ENCODE measurements at regions not wholly inside any gene's neighbourhood (a gene's known extent, or its start where the extent isn't known, plus 50 kb on each side); places are given as distances from the start of the nearest gene placed in this dataset.

- intact Hi-C loops (cut with DNase I) = no loop called here
- no peak for DNase-seq (ENCODE audit: missing footprints)
- no peak for ATAC-seq
Observed at GRCh38 chr10:109450702-109451101, 472.6 kb downstream of the XPNPEP1 start.

GRCh38 chr10:109433434-109433833 is 489.9 kb downstream of the XPNPEP1 start:
- intact Hi-C loops (cut with DNase I) = no loop called here
- ATAC-seq (no peak), DNase-seq (ENCODE audit: missing footprints) (no peak)

- intact Hi-C loops (cut with DNase I) = no loop called here
- DNase-seq (ENCODE audit: missing footprints) (no peak), ATAC-seq (no peak)
Observed at GRCh38 chr10:109432281-109432680, 491.0 kb downstream of the XPNPEP1 start.

- DNase-seq (ENCODE audit: missing footprints) (no peak), ATAC-seq (no peak)
- intact Hi-C loops (cut with DNase I) = no loop called here
Observed at GRCh38 chr10:109430799-109431198, 492.5 kb downstream of the XPNPEP1 start.

- intact Hi-C loops (cut with DNase I) = no loop called here
- ATAC-seq (no peak), DNase-seq (ENCODE audit: missing footprints) (no peak)
Observed at GRCh38 chr10:109430043-109430760, 493.1 kb downstream of the XPNPEP1 start.

GRCh38 chr10:109428775-109429491 is 494.4 kb downstream of the XPNPEP1 start:
- no peak for DNase-seq (ENCODE audit: missing footprints)
- intact Hi-C loops (cut with DNase I) = no loop called here
- ATAC-seq = no peak

- ATAC-seq (no peak), DNase-seq (ENCODE audit: missing footprints) (no peak)
- intact Hi-C loops (cut with DNase I) = no loop called here
Observed at GRCh38 chr10:109427411-109427810, 495.9 kb downstream of the XPNPEP1 start.

GRCh38 chr10:109426987-109427386 is 496.3 kb downstream of the XPNPEP1 start:
- DNase-seq (ENCODE audit: missing footprints) (no peak), ATAC-seq (no peak)
- intact Hi-C loops (cut with DNase I) = no loop called here

- intact Hi-C loops (cut with DNase I) = no loop called here
- no peak for ATAC-seq
Observed at GRCh38 chr10:109418795-109419194, 504.5 kb downstream of the XPNPEP1 start.

GRCh38 chr10:109417803-109418202 is 505.5 kb downstream of the XPNPEP1 start:
- ATAC-seq = no peak
- intact Hi-C loops (cut with DNase I) = no loop called here
- no peak for DNase-seq (ENCODE audit: missing footprints)

More at GRCh38 chr10:109418795-109419194, 504.5 kb downstream of the XPNPEP1 start:
- no peak for DNase-seq (ENCODE audit: missing footprints)

- intact Hi-C loops (cut with DNase I) = no loop called here
- ATAC-seq (no peak), DNase-seq (ENCODE audit: missing footprints) (no peak)
Observed at GRCh38 chr10:109412353-109412752, 511.0 kb downstream of the XPNPEP1 start.

GRCh38 chr10:109411917-109412316 is 511.4 kb downstream of the XPNPEP1 start:
- ATAC-seq = no peak
- intact Hi-C loops (cut with DNase I) = no loop called here

GRCh38 chr10:109405338-109405737 is 518.0 kb downstream of the XPNPEP1 start:
- DNase-seq (ENCODE audit: missing footprints) = no peak
- intact Hi-C loops (cut with DNase I) = no loop called here
- no peak for ATAC-seq

More at GRCh38 chr10:109411917-109412316, 511.4 kb downstream of the XPNPEP1 start:
- DNase-seq (ENCODE audit: missing footprints) = no peak

- DNase-seq (ENCODE audit: missing footprints) (no peak), ATAC-seq (no peak)
- intact Hi-C loops (cut with DNase I) = no loop called here
Observed at GRCh38 chr10:109403551-109403950, 519.8 kb downstream of the XPNPEP1 start.

GRCh38 chr10:109393425-109393824 is 529.9 kb downstream of the XPNPEP1 start:
- intact Hi-C loops (cut with DNase I) = no loop called here
- ATAC-seq = no peak

GRCh38 chr10:109386921-109387320 is 536.4 kb downstream of the XPNPEP1 start:
- intact Hi-C loops (cut with DNase I) = no loop called here
- no peak for DNase-seq (ENCODE audit: missing footprints)
- ATAC-seq = no peak

More at GRCh38 chr10:109393425-109393824, 529.9 kb downstream of the XPNPEP1 start:
- no peak for DNase-seq (ENCODE audit: missing footprints)

- intact Hi-C loops (cut with DNase I) = no loop called here
- no peak for ATAC-seq
- no peak for DNase-seq (ENCODE audit: missing footprints)
Observed at GRCh38 chr10:109386101-109386500, 537.2 kb downstream of the XPNPEP1 start.

GRCh38 chr10:109379186-109379585 is 544.1 kb downstream of the XPNPEP1 start:
- intact Hi-C loops (cut with DNase I) = no loop called here
- no peak for ATAC-seq
- no peak for DNase-seq (ENCODE audit: missing footprints)

GRCh38 chr10:109374215-109374614 is 549.1 kb downstream of the XPNPEP1 start:
- intact Hi-C loops (cut with DNase I) = no loop called here
- ATAC-seq (no peak), DNase-seq (ENCODE audit: missing footprints) (no peak)

GRCh38 chr10:109359316-109359715 is 564.0 kb downstream of the XPNPEP1 start:
- no peak for ATAC-seq
- intact Hi-C loops (cut with DNase I) = no loop called here

More at GRCh38 chr10:109359316-109359715, 564.0 kb downstream of the XPNPEP1 start:
- no peak for DNase-seq (ENCODE audit: missing footprints)

Data from Right ventricle myocardium inferior (tissue), 1 donor.